ENCODE measurements at regions not wholly inside any gene's neighbourhood (a gene's known extent, or its start where the extent isn't known, plus 50 kb on each side); places are given as distances from the start of the nearest gene placed in this dataset.
A peak's percentile ranks its signal among the peaks of the same experiment; 100 is the strongest.
"Not testable (repeated sequence)": the region's sequence is repeated elsewhere in the genome, so short reads cannot be mapped to it uniquely, and the experiment has no call there.

GRCh38 chr2:194511070-194511469, 1146.0 kb upstream of the SLC39A10 start:
- not testable (repeated sequence) for H3K4me3 Mint-ChIP-seq, H3K27me3 Mint-ChIP-seq

GRCh38 chr2:194504876-194505275, 1152.2 kb upstream of the SLC39A10 start:
- H3K4me3 Mint-ChIP-seq; ATAC-seq (ENCODE audit: low read depth in 2 of 2); H3K27ac Mint-ChIP-seq: not testable (repeated sequence)

More at GRCh38 chr2:194511070-194511469, 1146.0 kb upstream of the SLC39A10 start:
- H3K36me3 Mint-ChIP-seq; DNase-seq; ATAC-seq (ENCODE audit: low read depth in 2 of 2); H3K9me3 Mint-ChIP-seq; H3K4me1 Mint-ChIP-seq; H3K27ac Mint-ChIP-seq: not testable (repeated sequence)

DNA sequence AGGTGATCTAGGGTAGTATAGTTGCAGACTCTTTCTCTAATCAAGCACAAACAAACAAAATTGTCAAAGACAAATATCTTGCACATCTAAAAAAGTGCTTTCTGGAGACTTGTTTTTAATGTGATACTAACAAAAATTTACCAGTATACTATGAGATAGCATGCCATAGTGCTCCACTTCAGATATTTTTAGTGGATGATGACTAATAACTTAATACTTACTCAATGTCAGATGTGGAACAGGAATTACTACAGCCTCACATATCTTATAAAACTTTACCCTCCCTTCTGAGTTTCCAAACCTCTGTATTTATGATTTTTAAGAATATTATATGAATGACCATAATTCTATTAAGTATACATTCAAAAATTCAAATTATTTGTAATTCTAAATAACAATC, 1162.0 kb upstream of the SLC39A10 start:
- Mint-ChIP-seq H3K27me3 (no peaks in the 10 kb centered on the region), H3K36me3 (no peaks in the 10 kb centered on the region), H3K27ac (no peak overlapping the region), H3K4me1 (no peaks in the 10 kb centered on the region), H3K9me3 (no peaks in the 10 kb centered on the region), H3K4me3 (no peak overlapping the region)
- ATAC-seq (ENCODE audit: low read depth in 2 of 2) (no peak), DNase-seq (no peak)

More at GRCh38 chr2:194504876-194505275, 1152.2 kb upstream of the SLC39A10 start:
- not testable (repeated sequence) for DNase-seq, H3K27me3 Mint-ChIP-seq, H3K36me3 Mint-ChIP-seq, H3K9me3 Mint-ChIP-seq, H3K4me1 Mint-ChIP-seq

DNA sequence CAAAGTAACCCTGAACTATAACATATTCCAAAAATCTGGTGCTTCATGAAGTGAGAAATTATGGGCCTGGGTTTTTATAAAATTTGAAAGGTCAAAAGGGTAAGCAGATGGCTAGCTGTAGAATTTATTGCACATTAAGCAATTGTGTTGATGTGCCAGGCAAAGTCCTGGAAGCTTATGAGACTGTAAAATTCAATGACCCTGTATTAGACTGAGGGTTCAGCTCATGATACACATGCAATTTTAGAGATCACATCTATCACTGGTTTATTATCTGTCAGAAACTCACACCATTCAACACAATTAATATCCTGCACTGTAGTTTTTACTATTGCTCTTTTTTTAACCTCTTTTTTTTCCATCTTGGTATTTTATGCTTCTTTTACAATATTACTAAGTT, 1162.6 kb upstream of the SLC39A10 start:
- Mint-ChIP-seq H3K27me3 (no peaks in the 10 kb centered on the region), H3K27ac (no peak overlapping the region), H3K4me1 (no peaks in the 10 kb centered on the region), H3K4me3 (no peak overlapping the region), H3K36me3 (no peaks in the 10 kb centered on the region), H3K9me3 (no peaks in the 10 kb centered on the region)
- ATAC-seq (ENCODE audit: low read depth in 2 of 2) = no peak
- no peak for DNase-seq

DNA sequence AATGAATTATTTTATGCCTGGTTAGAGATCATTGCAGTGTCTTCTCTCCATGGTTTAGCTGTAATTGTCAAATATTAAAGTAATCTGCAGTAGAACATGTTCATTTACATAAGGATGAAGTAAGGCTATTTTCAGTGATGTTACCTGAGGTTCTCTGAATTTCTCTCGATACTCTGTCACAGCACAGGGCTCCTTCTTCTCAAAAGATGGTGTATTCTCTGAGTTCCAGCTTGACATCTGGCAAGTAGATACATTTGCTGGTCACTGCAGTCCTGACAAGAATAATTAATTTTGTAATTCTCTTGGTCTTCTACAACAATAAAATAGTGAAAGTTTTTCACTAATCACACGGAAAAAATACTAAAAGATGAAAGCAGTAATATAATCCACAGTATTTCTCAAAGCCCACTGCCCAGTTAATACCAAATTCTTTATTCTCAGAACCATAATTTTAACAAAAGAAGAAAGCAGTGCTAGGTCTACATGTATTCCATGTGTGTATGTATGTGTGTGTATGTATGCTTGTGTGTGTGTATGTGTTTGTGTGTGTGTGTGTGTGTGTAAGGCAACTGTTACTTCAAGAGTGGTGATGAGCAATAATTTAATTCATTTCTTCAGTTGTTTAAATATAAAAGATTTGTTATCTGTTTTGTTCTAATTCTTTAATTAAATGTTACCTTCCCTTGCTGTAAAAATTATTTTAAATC, 1165.5 kb upstream of the SLC39A10 start:
- Mint-ChIP-seq H3K4me1 (no peaks in the 10 kb centered on the region), H3K27me3 (no peaks in the 10 kb centered on the region), H3K36me3 (no peaks in the 10 kb centered on the region), H3K9me3 (no peaks in the 10 kb centered on the region), H3K27ac (no peak overlapping the region), H3K4me3 (no peak overlapping the region)
- no peak for DNase-seq
- no peak for ATAC-seq (ENCODE audit: low read depth in 2 of 2)

DNA sequence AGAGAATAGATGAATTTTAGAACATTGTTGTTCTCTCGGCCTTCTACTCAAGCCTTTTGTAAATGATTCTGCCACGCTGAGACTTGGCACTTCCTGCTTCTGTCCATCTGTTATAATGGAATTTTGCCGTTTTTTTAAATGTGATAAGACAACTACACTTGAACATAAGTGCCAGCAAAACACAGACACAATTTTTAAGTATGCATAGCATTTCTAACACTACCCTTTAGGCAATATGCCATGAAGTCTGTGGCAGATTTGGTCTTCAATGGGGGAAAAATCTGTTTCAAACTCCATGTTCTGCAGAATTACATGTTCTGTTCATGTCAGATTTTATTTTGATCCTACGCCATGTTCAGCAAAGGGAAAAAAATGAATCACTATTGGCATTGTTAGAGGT, 1170.7 kb upstream of the SLC39A10 start:
- Mint-ChIP-seq H3K36me3 (no peaks in the 10 kb centered on the region), H3K4me1 (no peaks in the 10 kb centered on the region), H3K9me3 (peaks cover 0 to 4% (median 0%) of the 10 kb centered on the region in 7 donors), H3K27ac (no peak overlapping the region), H3K4me3 (no peak overlapping the region), H3K27me3 (no peaks in the 10 kb centered on the region)
- ATAC-seq (ENCODE audit: low read depth in 2 of 2) (no peak), DNase-seq (no peak)

GRCh38 chr2:194483041-194483440, 1174.0 kb upstream of the SLC39A10 start:
- H3K27me3 Mint-ChIP-seq = no peaks in the 10 kb centered on the region
- DNase-seq (no peak), ATAC-seq (ENCODE audit: low read depth in 2 of 2) (no peak)
- H3K4me1 Mint-ChIP-seq = no peaks in the 10 kb centered on the region
- no peak overlapping the region for H3K4me3 Mint-ChIP-seq
- no peak overlapping the region for H3K27ac Mint-ChIP-seq
- H3K9me3 Mint-ChIP-seq = peaks cover 0 to 4% (median 0%) of the 10 kb centered on the region in 7 donors
- H3K36me3 Mint-ChIP-seq = no peaks in the 10 kb centered on the region

DNA sequence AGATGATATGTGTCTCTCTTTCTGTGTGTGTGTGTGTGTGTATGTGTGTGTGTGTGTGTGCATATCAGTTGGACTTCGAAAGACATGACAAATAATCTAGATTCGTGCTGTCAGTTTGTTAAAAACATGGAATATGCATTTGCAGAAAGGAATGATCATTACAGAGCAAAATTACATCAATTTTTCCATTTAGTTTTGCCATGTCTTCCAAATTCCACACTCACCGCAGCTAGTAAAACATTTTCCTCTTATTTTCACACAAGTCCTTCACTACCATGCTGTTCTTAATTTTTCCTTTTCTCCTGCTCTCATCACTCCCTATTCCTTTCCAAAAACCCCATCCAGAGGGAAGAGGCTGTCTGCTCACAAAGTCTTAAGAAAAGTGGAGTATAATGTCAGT, 1191.4 kb upstream of the SLC39A10 start:
- Mint-ChIP-seq H3K36me3 (no peaks in the 10 kb centered on the region), H3K4me1 (no peaks in the 10 kb centered on the region), H3K27ac (peak overlapping the region in 1 of 6 donors; percentile 22), H3K9me3 (peaks cover 0 to 10% (median 0%) of the 10 kb centered on the region in 7 donors), H3K4me3 (no peak overlapping the region), H3K27me3 (no peaks in the 10 kb centered on the region)
- ATAC-seq (ENCODE audit: low read depth in 2 of 2) = no peak
- DNase-seq = no peak

DNA sequence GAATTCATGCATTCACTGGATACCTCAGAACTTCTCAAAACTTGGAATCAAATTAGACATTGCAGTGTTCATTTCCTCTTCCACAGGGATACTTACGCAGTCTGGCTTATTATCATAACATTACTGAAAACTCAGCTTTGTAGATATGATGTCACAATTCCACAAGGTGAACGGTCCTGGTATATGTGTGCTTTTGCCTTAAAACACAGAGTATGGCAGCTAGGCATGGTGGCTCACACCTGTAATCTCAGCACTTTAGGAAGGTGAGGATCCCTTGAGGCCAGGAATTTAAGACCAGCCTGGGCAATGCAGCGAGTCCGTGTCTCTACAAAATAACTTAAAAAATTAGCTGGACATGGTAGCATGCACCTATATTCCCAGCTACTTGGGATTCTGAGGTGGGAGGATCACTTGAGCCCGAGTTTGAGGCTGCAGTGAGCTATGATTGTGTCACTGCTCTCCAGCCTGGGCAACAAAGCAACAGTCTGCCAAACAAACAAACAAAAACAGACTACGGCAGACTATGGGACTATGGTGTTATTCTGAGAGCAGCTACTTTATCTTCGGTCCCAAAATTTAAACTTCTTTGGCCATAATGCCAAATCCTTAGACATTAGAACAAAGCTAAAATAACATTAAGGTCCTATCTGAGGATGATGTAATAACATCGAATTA, 1191.9 kb upstream of the SLC39A10 start:
- DNase-seq (no peak), ATAC-seq (ENCODE audit: low read depth in 2 of 2) (peak in 1 of 2 donors; percentile 20)
- peaks cover 0 to 10% (median 2%) of the 10 kb centered on the region in 7 donors for H3K9me3 Mint-ChIP-seq
- no peak overlapping the region for H3K27ac Mint-ChIP-seq
- H3K4me1 Mint-ChIP-seq = no peaks in the 10 kb centered on the region
- no peaks in the 10 kb centered on the region for H3K27me3 Mint-ChIP-seq
- no peak overlapping the region for H3K4me3 Mint-ChIP-seq
- H3K36me3 Mint-ChIP-seq = no peaks in the 10 kb centered on the region

DNA sequence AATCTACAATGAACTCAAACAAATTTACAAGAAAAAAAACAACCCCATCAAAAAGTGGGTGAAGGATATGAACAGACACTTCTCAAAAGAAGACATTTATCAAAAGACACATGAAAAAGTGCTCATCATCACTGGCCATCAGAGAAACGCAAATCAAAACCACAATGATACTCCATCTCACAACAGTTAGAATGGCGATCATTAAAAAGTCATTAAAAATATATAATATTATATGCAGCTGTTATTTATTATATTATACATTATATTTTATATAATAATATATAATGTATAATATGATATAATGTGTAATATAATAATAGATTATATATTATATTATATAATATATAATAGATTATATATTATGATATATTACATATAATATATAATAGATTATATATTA, 1194.1 kb upstream of the SLC39A10 start:
- H3K9me3 Mint-ChIP-seq; ATAC-seq (ENCODE audit: low read depth in 2 of 2); H3K27ac Mint-ChIP-seq; DNase-seq; H3K4me1 Mint-ChIP-seq; H3K36me3 Mint-ChIP-seq; H3K4me3 Mint-ChIP-seq; H3K27me3 Mint-ChIP-seq: not testable (repeated sequence)

GRCh38 chr2:194455358-194455757, 1201.7 kb upstream of the SLC39A10 start:
- Mint-ChIP-seq H3K27ac (no peak overlapping the region), H3K36me3 (no peaks in the 10 kb centered on the region), H3K27me3 (no peaks in the 10 kb centered on the region), H3K9me3 (peaks cover 0 to 3% (median 0%) of the 10 kb centered on the region in 7 donors), H3K4me3 (no peak overlapping the region), H3K4me1 (no peaks in the 10 kb centered on the region)
- no peak for DNase-seq
- ATAC-seq (ENCODE audit: low read depth in 2 of 2) = no peak

- peaks cover 0 to 3% (median 0%) of the 10 kb centered on the region in 7 donors for H3K9me3 Mint-ChIP-seq
- H3K4me1 Mint-ChIP-seq = no peaks in the 10 kb centered on the region
- no peak overlapping the region for H3K4me3 Mint-ChIP-seq
- DNase-seq (no peak), ATAC-seq (ENCODE audit: low read depth in 2 of 2) (no peak)
- H3K27ac Mint-ChIP-seq = no peak overlapping the region
- no peaks in the 10 kb centered on the region for H3K27me3 Mint-ChIP-seq
- no peaks in the 10 kb centered on the region for H3K36me3 Mint-ChIP-seq
Observed at GRCh38 chr2:194452504-194452903, 1204.5 kb upstream of the SLC39A10 start.

- DNase-seq = no peak
- H3K27ac Mint-ChIP-seq = no peak overlapping the region
- no peaks in the 10 kb centered on the region for H3K36me3 Mint-ChIP-seq
- no peaks in the 10 kb centered on the region for H3K27me3 Mint-ChIP-seq
- H3K4me1 Mint-ChIP-seq = no peaks in the 10 kb centered on the region
- H3K4me3 Mint-ChIP-seq = no peak overlapping the region
- peaks cover 0 to 11% (median 7%) of the 10 kb centered on the region in 7 donors for H3K9me3 Mint-ChIP-seq
- no peak for ATAC-seq (ENCODE audit: low read depth in 2 of 2)
Observed at GRCh38 chr2:194445226-194445625, 1211.8 kb upstream of the SLC39A10 start.

DNA sequence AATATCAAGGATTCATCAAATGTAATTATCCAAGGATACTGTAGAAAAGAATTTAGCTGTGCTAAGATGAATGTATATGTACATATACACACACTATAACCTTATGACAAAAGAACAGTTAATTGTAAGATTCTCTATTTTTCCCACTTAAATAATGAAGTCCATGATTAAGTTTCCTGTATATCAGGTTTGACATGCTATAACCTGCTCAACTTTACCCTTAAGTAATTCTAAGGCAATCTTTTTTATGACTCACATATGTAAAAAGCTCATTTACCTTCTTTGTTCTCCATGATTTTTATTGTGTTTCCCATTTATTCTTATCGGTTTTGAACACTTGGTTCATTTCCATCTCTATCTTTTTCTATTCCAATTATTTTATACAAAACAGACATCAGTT, 1213.1 kb upstream of the SLC39A10 start:
- no peak overlapping the region for H3K27ac Mint-ChIP-seq
- H3K9me3 Mint-ChIP-seq = peaks cover 0 to 14% (median 7%) of the 10 kb centered on the region in 7 donors
- ATAC-seq (ENCODE audit: low read depth in 2 of 2) (no peak), DNase-seq (no peak)
- H3K4me3 Mint-ChIP-seq = no peak overlapping the region
- H3K36me3 Mint-ChIP-seq = no peaks in the 10 kb centered on the region
- H3K27me3 Mint-ChIP-seq = no peaks in the 10 kb centered on the region
- H3K4me1 Mint-ChIP-seq = no peaks in the 10 kb centered on the region
